Heart left ventricle (tissue), 16 donors: ENCODE measurements at regions not wholly inside any gene's neighbourhood (a gene's known extent, or its start where the extent isn't known, plus 50 kb on each side); places are given as distances from the start of the nearest gene placed in this dataset.

Experiments used
- ATAC-seq, 4 donors: fragments of 200-7000 bp; cut with Tn5 transposase; one replicate each; pipeline ENCODE4 v1.9.1; 2020 to 2022; ENCODE audit warnings: moderate library complexity in 4 of 4, mild to moderate bottlenecking in 3 of 4, moderate number of reproducible peaks in 1 of 4
- DNase-seq, 5 donors: peaks; one replicate each; pipeline ENCODE4 v3.0.0-alpha.2; 2020
- H3K27ac ChIP-seq, 12 donors: fragments of 200-600 bp; sonication (generic) in 4 of 12; one replicate each; pipeline versions ENCODE4 v1.5.0 to v1.8.0; 2016 to 2022; ENCODE audit warnings: mild to moderate bottlenecking in 2 of 12
- H3K27me3 ChIP-seq, 9 donors: fragments of 200-600 bp; sonication (generic) in 2 of 9; one replicate each; pipeline versions ENCODE4 v1.5.1 to v1.8.0; 2016 to 2022; ENCODE audit warnings: mild to moderate bottlenecking in 3 of 9
- H3K36me3 ChIP-seq, 9 donors: fragments of 200-600 bp; sonication (generic) in 2 of 9; one replicate each; pipeline versions ENCODE4 v1.5.0 to v1.8.0; 2018 to 2022; ENCODE audit warnings: mild to moderate bottlenecking in 2 of 9
- H3K4me1 ChIP-seq, 12 donors: fragments of 200-600 bp; sonication (generic) in 4 of 12; one replicate each; pipeline versions ENCODE4 v1.5.0 to v1.8.0; 2016 to 2022; ENCODE audit warnings: mild to moderate bottlenecking in 3 of 12
- H3K4me3 ChIP-seq, 12 donors: fragments of 200-600 bp; sonication (generic) in 4 of 12; one replicate each; pipeline versions ENCODE4 v1.5.0 to v1.8.0; 2017 to 2022; ENCODE audit warnings: mild to moderate bottlenecking in 9 of 12, moderate library complexity in 4 of 12
- H3K9me3 ChIP-seq, 12 donors: fragments of 200-600 bp; sonication (generic) in 4 of 12; one replicate each; pipeline versions ENCODE4 v1.5.0 to v1.8.0; 2016 to 2022; ENCODE audit warnings: mild to moderate bottlenecking in 1 of 12
- POLR2A ChIP-seq, 2 donors: fragments of 450-650 bp; IDR thresholded peaks; one replicate each; pipeline ENCODE4 v1.6.1; 2017; ENCODE audit warnings: antibody characterized with exemption in 2 of 2, mild to moderate bottlenecking in 2 of 2, moderate library complexity in 2 of 2
- WGBS, 4 donors: extraction: QIAGEN DNeasy Blood & Tissue Kit in 2 of 4; methylation state at CpG; one replicate each; pipeline versions ENCODE4 v1.1.5 to v1.1.7; 2013 to 2018; 5-methylcytosine and 5-hydroxymethylcytosine counted together
- intact Hi-C, 10 donors: fragments of 100-400 bp; cut with DNase I; formaldehyde crosslinking; loops; one replicate each; pipeline versions ENCODE4 v1.11.1 to v1.14.2; 2022
- TF ChIP-seq, protein P1 (sequence below), 12 donors: fragments of 200-600 bp; sonication (generic) in 4 of 12; IDR thresholded peaks; one replicate each; pipeline versions ENCODE4 v1.5.0 to v1.8.0; 2018 to 2022; ENCODE audit warnings: antibody characterized with exemption in 12 of 12, mild to moderate bottlenecking in 5 of 12
- donor health status: ischemic (EF 13 %, LVEDD 7.1; RV severe dilation, severe dysfunction).
- donor health status: healthy with polysubstance abuse.
- donor health status: DM: no; HTN: yes; CAD: no.
- donor health status: DM: no; HTN: no; CAD: no.
- donor health status: ischemic (EF 25% LVEDD 6.9; RV normal size, moderate dysfunction).
- donor health status: ischemic (EF 25% LVEDD 5.7; RV mildly dilated, moderate dysfunction).
- donor health status: healthy.
- donor health status: DM: yes; HTN: yes; CAD: no.
- donor health status: ischemic (EF 35%, LVEDD 5.7; RV mildly dilated, moderate dysfunction).
- donor health status: nonischemic (EF 11% LVEDD 7.7; RV severe dilation, severe dysfunction).
- donor health status: DM: yes; HTN: yes; CAD: no.
- donor health status: PGD.
- donor health status: ischemic (EF 29% LVEDD 5.4; RV normal size, mild dysfunction).
- donor health status: nonischemic (EF 23%, LVEDD 6.1; RV moderate dilation, normal function).

DNA sequence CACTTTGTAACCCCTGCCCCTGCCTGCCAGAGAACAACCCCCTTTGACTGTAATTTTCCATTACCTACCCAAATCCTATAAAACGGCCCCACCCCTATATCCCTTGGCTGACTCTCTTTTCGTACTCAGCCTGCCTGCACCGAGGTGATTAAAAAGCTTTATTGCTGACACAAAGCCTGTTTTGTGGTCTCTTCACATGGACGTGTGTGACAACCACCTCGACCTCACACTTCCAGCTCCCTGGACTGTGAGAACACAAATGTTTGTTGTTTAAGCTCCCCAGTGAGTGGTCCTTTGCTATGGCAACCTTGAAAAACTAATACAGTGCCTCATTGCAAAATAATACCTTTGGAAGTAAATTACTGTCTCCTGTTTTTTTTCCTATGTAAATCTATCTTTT lies 299.2 kb upstream of the POU1F1 start:
- Histone ChIP-seq H3K4me1 (no peaks in the 10 kb centered on the region), H3K36me3 (no peaks in the 10 kb centered on the region), H3K9me3 (no peaks in the 10 kb centered on the region), H3K27ac (no peak overlapping the region), H3K4me3 (no peak overlapping the region), H3K27me3 (no peaks in the 10 kb centered on the region)
- 46 to 62% (median 58%) methylated on average over 5 of the region's 5 CpGs for WGBS, 4 donors
- TF ChIP-seq, protein P1, sequence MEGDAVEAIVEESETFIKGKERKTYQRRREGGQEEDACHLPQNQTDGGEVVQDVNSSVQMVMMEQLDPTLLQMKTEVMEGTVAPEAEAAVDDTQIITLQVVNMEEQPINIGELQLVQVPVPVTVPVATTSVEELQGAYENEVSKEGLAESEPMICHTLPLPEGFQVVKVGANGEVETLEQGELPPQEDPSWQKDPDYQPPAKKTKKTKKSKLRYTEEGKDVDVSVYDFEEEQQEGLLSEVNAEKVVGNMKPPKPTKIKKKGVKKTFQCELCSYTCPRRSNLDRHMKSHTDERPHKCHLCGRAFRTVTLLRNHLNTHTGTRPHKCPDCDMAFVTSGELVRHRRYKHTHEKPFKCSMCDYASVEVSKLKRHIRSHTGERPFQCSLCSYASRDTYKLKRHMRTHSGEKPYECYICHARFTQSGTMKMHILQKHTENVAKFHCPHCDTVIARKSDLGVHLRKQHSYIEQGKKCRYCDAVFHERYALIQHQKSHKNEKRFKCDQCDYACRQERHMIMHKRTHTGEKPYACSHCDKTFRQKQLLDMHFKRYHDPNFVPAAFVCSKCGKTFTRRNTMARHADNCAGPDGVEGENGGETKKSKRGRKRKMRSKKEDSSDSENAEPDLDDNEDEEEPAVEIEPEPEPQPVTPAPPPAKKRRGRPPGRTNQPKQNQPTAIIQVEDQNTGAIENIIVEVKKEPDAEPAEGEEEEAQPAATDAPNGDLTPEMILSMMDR (IDR thresholded peaks at IDR 0.05): no peak
- TF ChIP-seq POLR2A (IDR thresholded peaks at IDR 0.05): no peak
- DNase-seq (no peak), ATAC-seq (no peak)
- intact Hi-C loops: no loop called here

DNA sequence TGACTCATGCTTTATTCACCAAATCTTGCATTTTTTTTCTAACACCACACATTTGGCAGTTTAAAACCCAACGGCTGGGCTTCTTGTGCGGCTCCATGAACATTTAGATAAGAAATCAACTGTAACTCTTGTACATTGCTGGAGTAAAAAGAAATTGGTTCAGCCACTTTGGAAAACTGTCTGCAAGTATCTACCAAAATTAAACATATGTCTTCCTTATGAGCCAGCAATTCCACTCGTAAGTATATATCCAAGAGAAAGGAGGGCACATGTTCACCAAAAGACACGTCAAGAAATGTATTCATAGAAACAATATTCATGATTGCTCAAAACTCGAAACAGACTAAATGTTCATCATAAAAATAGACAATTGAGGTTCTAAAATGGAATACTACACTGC lies 291.9 kb upstream of the POU1F1 start:
- no peak for DNase-seq
- TF ChIP-seq, protein P1 (IDR thresholded peaks at IDR 0.05): no peak
- TF ChIP-seq POLR2A (IDR thresholded peaks at IDR 0.05): no peak
- Histone ChIP-seq H3K4me3 (no peak overlapping the region), H3K27ac (no peak overlapping the region), H3K36me3 (no peaks in the 10 kb centered on the region), H3K27me3 (no peaks in the 10 kb centered on the region), H3K9me3 (no peaks in the 10 kb centered on the region), H3K4me1 (no peaks in the 10 kb centered on the region)
- ATAC-seq: no peak
- 70 to 78% (median 74%) methylated on average over 5 of the region's 5 CpGs for WGBS, 4 donors
- intact Hi-C loops: no loop called here

DNA sequence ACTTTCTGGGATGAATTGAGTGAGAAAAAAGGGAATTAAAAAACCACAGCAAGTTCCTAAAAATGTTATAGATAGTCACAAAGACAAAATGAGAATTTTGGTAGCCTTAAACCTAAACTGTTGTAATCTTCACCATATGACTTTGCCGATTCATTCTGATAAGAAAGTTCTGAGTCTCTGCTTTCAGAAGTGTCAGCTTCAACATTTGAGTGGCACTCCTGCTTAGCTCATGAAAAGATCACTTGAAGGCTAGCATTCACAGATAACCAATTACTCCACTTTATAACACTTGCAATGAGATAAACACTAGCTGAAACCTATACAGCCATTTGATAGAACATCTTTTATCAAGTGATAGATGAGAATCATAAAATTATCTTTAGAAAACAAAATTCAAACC lies 288.1 kb upstream of the POU1F1 start:
- Histone ChIP-seq H3K36me3 (no peaks in the 10 kb centered on the region), H3K27me3 (no peaks in the 10 kb centered on the region), H3K4me1 (no peaks in the 10 kb centered on the region), H3K27ac (no peak overlapping the region), H3K9me3 (peaks cover 0 to 4% (median 0%) of the 10 kb centered on the region in 12 donors), H3K4me3 (no peak overlapping the region)
- TF ChIP-seq, protein P1 (IDR thresholded peaks at IDR 0.05): no peak
- TF ChIP-seq POLR2A (IDR thresholded peaks at IDR 0.05): no peak
- intact Hi-C loops: no loop called here
- ATAC-seq (no peak), DNase-seq (no peak)
- WGBS, 4 donors: 32 to 44% (median 33%) methylated on average over 1 of the region's 1 CpG

GRCh38 chr3:87563712-87564111 lies 287.3 kb upstream of the POU1F1 start:
- TF ChIP-seq, protein P1 (IDR thresholded peaks at IDR 0.05): no peak
- TF ChIP-seq POLR2A (IDR thresholded peaks at IDR 0.05): no peak
- 69 to 77% (median 72%) methylated on average over 4 of the region's 4 CpGs for WGBS, 4 donors
- no peaks in the 10 kb centered on the region for H3K27me3 ChIP-seq
- H3K4me1 ChIP-seq: no peaks in the 10 kb centered on the region
- ATAC-seq: no peak
- no peak overlapping the region for H3K4me3 ChIP-seq
- H3K36me3 ChIP-seq: no peaks in the 10 kb centered on the region
- DNase-seq: no peak
- H3K27ac ChIP-seq: no peak overlapping the region
- intact Hi-C loops: no loop called here
- peaks cover 0 to 4% (median 0%) of the 10 kb centered on the region in 12 donors for H3K9me3 ChIP-seq
